ENCODE measurements at regions not wholly inside any gene's neighbourhood (a gene's known extent, or its start where the extent isn't known, plus 50 kb on each side); places are given as distances from the start of the nearest gene placed in this dataset.
"Not testable (repeated sequence)": the region's sequence is repeated elsewhere in the genome, so short reads cannot be mapped to it uniquely, and the experiment has no call there.

DNA sequence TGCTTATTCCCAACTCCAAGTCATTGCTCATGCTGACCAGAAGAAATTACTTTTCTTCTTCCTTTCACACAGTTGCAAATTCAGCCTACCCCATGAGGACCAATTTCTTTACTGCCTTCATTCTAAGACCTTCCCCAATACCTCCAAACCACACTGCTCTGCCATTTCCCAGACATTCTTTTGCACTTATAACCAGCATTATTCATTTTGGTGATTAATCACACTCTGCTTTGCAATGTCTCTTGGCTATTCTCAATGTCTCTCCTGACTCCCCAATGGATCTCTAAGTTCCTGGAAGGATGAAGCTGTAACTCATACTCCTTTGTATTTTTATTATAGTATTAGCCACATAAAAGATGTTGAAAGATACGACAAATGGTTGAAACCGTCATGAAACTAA is 105.7 kb upstream of the RANBP3L start:
- Histone ChIP-seq H3K4me1 (ENCODE audit: control insufficient read depth in 1 of 2, insufficient read depth in 2 of 2, low read length in 2 of 2) (no peaks in the 10 kb centered on the region), H3K27ac (ENCODE audit: low read length) (no peak overlapping the region), H3K4me3 (ENCODE audit: low read depth in 1 of 2, low read length in 2 of 2) (no peak overlapping the region), H3K27me3 (ENCODE audit: low read depth, low read length) (no peaks in the 10 kb centered on the region), H3K9me3 (ENCODE audit: control insufficient read depth in 1 of 2, low read length in 2 of 2) (no peaks in the 10 kb centered on the region), H3K36me3 (ENCODE audit: control insufficient read depth in 1 of 2, insufficient read depth in 2 of 2, low read length in 2 of 2) (no peaks in the 10 kb centered on the region)

DNA sequence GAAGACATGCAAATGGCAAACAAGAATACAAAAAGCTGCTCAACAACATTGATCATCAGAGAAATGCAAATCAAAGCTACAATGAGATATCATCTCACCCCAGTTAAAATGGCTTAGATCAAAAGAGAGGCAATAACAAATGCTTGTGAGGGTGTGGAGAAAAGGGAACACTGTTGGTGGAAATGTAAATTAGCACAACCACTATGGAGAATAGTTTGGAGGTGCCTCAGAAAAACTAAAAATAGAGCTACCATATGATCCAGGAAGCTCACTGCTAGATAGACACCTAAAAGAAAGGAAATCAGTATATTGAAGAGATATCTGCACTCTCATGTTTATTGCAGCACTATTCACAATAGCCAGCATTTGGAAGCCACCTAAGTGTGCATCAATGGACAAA is 108.0 kb upstream of the RANBP3L start:
- not testable (repeated sequence) for H3K36me3 ChIP-seq (ENCODE audit: control insufficient read depth in 1 of 2, insufficient read depth in 2 of 2, low read length in 2 of 2); H3K4me3 ChIP-seq (ENCODE audit: low read depth in 1 of 2, low read length in 2 of 2); H3K27me3 ChIP-seq (ENCODE audit: low read depth, low read length); H3K9me3 ChIP-seq (ENCODE audit: control insufficient read depth in 1 of 2, low read length in 2 of 2); H3K27ac ChIP-seq (ENCODE audit: low read length); H3K4me1 ChIP-seq (ENCODE audit: control insufficient read depth in 1 of 2, insufficient read depth in 2 of 2, low read length in 2 of 2)

DNA sequence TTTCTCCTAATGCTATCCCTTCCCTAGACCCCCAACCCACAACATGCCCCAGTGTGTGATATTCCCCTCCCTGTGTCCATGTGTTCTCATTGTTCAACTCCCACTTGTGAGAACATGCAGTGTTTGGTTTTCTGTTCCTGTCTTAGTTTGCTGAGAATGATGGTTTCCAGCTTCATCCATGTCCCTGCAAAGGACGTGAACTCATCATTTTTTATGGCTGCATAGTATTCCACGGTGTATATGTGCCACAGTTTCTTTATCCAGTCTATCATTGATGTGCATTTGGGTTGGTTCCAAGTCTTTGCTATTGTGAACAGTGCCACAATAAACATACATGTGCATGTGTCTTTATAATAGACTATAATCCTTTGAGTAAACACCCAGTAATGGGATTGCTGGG is 109.0 kb upstream of the RANBP3L start:
- not testable (repeated sequence) for H3K27me3 ChIP-seq (ENCODE audit: low read depth, low read length); H3K4me1 ChIP-seq (ENCODE audit: control insufficient read depth in 1 of 2, insufficient read depth in 2 of 2, low read length in 2 of 2); H3K36me3 ChIP-seq (ENCODE audit: control insufficient read depth in 1 of 2, insufficient read depth in 2 of 2, low read length in 2 of 2); H3K4me3 ChIP-seq (ENCODE audit: low read depth in 1 of 2, low read length in 2 of 2); H3K27ac ChIP-seq (ENCODE audit: low read length); H3K9me3 ChIP-seq (ENCODE audit: control insufficient read depth in 1 of 2, low read length in 2 of 2)

DNA sequence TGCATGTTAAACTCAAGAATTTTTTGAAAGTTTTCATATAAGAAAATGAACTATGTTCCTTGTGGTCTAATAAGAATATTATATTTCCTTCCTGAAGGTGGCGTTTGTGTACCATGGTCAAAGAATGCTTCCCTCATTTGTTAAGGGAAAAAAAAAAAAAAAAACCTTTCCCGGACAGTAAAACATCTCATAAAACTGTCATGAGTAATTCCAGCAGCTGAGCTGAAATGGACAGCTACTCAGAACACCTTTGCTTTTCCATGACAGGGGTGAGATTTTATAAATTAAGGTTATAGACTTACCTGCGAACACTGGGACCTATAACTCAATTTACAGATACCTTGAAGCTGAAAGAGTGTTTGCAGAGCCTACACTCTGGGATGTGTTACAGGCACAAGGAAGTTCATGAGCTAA is 113.2 kb upstream of the RANBP3L start:
- H3K4me1 ChIP-seq (ENCODE audit: control insufficient read depth in 1 of 2, insufficient read depth in 2 of 2, low read length in 2 of 2) = peaks cover 0 to 4% of the 10 kb centered on the region in 2 donors

DNA sequence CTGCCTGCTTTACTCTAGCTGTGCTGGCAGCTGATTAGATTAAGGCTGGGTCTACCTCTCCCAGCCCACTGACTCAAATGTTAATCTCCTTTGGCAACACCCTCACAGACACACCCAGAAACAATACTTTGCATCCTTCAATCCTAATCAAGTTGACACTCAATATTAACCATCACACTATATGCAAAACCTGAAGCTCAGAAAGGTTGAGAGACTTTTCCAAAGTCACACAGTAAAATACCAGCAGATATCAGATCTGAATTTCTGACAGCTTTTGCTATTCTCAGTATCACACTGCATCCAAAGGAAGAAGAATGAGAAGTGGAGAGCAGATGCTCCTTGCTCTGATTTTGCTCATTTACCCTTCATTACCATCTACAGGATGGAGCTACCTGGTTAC is 114.9 kb upstream of the RANBP3L start:
- Histone ChIP-seq H3K4me1 (ENCODE audit: control insufficient read depth in 1 of 2, insufficient read depth in 2 of 2, low read length in 2 of 2) (peaks cover 0 to 4% of the 10 kb centered on the region in 2 donors), H3K27ac (ENCODE audit: low read length) (no peak overlapping the region), H3K4me3 (ENCODE audit: low read depth in 1 of 2, low read length in 2 of 2) (no peak overlapping the region), H3K27me3 (ENCODE audit: low read depth, low read length) (no peaks in the 10 kb centered on the region), H3K36me3 (ENCODE audit: control insufficient read depth in 1 of 2, insufficient read depth in 2 of 2, low read length in 2 of 2) (no peaks in the 10 kb centered on the region), H3K9me3 (ENCODE audit: control insufficient read depth in 1 of 2, low read length in 2 of 2) (no peaks in the 10 kb centered on the region)

More for the DNA sequence above, 113.2 kb upstream of the RANBP3L start:
- Histone ChIP-seq H3K36me3 (ENCODE audit: control insufficient read depth in 1 of 2, insufficient read depth in 2 of 2, low read length in 2 of 2) (no peaks in the 10 kb centered on the region), H3K27me3 (ENCODE audit: low read depth, low read length) (no peaks in the 10 kb centered on the region), H3K4me3 (ENCODE audit: low read depth in 1 of 2, low read length in 2 of 2) (no peak overlapping the region), H3K27ac (ENCODE audit: low read length) (no peak overlapping the region), H3K9me3 (ENCODE audit: control insufficient read depth in 1 of 2, low read length in 2 of 2) (no peaks in the 10 kb centered on the region)

DNA sequence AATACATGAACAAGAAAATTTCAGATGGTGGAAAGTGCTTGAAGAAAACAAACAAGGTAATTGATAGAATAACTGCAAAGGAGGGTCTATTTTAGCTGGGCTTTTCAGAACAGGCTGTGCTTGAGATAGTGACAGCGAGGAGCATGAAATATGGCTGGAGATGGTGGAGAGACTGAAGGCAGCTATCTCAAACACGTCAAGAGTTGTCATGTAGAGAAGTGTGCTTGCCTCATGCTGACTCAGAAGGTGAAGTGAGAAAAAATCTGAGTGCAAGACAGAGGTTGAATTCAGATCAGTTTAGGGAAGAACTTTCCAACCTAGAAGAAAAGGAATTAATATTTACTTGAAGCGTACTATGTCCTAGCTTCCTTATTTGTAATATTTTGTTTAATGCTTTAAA is 115.5 kb upstream of the RANBP3L start:
- no peak overlapping the region for H3K27ac ChIP-seq (ENCODE audit: low read length)

DNA sequence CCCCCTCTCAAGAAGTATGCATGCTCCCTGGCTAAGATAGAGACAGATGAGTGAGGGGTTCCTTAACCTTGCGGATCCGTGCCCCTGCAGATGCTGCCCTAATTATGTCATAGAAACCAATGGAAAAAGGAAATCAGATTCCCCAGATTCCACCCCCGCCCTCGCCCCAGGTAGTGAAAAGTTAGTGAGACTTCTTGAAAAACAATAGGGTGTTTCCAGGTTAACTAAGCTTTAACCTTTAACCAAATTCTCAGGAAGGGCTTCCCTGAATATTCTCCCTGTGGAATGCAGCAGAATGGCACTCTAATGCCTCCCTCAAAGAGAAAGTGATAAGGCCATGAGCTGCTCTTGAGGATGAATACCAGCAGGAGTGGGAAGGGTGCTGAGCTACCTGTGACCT is 116.0 kb upstream of the RANBP3L start:
- H3K27me3 ChIP-seq (ENCODE audit: low read depth, low read length) = no peaks in the 10 kb centered on the region
- H3K36me3 ChIP-seq (ENCODE audit: control insufficient read depth in 1 of 2, insufficient read depth in 2 of 2, low read length in 2 of 2) = no peaks in the 10 kb centered on the region
- peaks cover 0 to 4% of the 10 kb centered on the region in 2 donors for H3K4me1 ChIP-seq (ENCODE audit: control insufficient read depth in 1 of 2, insufficient read depth in 2 of 2, low read length in 2 of 2)
- no peak overlapping the region for H3K27ac ChIP-seq (ENCODE audit: low read length)
- no peaks in the 10 kb centered on the region for H3K9me3 ChIP-seq (ENCODE audit: control insufficient read depth in 1 of 2, low read length in 2 of 2)
- H3K4me3 ChIP-seq (ENCODE audit: low read depth in 1 of 2, low read length in 2 of 2) = no peak overlapping the region

More for the DNA sequence above, 115.5 kb upstream of the RANBP3L start:
- Histone ChIP-seq H3K9me3 (ENCODE audit: control insufficient read depth in 1 of 2, low read length in 2 of 2) (no peaks in the 10 kb centered on the region), H3K27me3 (ENCODE audit: low read depth, low read length) (no peaks in the 10 kb centered on the region), H3K4me1 (ENCODE audit: control insufficient read depth in 1 of 2, insufficient read depth in 2 of 2, low read length in 2 of 2) (peaks cover 0 to 4% of the 10 kb centered on the region in 2 donors), H3K4me3 (ENCODE audit: low read depth in 1 of 2, low read length in 2 of 2) (no peak overlapping the region), H3K36me3 (ENCODE audit: control insufficient read depth in 1 of 2, insufficient read depth in 2 of 2, low read length in 2 of 2) (no peaks in the 10 kb centered on the region)

DNA sequence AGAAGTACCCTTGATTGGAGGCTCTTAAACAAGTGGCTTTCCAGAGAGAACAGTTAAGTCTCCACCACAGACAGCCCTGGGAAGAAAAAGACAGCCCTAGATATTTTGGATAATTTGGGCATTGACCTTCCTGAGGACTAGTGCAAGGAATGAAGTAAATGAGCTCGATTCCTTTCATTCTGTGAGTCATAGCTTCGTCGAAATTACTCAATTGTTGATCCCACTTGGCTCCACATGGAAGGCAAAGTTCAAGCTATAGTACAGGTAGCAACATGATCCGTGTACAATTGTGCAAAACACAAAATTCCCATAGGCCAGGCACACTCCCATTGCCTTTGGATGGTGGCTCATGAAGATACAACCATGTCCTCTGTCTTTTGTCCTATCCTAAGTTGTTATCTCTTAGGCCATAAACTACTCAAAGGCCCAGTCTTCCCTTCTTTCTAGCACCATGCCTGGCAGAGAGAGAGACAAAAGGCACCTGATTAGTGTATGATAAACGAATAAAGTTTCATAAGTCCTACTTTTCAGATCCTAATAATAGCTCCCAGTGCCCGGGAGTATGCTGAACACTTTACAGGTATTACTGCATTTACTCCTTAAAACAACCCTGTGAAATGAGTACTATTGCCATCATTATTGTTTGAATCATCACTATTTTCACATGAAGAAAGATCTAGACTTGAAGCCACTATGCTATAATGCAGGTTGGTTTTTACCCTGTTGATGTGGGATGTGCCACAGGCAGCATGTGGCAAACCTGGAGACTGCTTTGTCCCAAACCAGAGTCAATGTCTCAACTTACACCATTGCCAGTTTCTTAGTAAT is 116.7 kb upstream of the RANBP3L start:
- Histone ChIP-seq H3K27me3 (ENCODE audit: low read depth, low read length) (no peaks in the 10 kb centered on the region), H3K4me3 (ENCODE audit: low read depth in 1 of 2, low read length in 2 of 2) (no peak overlapping the region), H3K9me3 (ENCODE audit: control insufficient read depth in 1 of 2, low read length in 2 of 2) (no peaks in the 10 kb centered on the region), H3K4me1 (ENCODE audit: control insufficient read depth in 1 of 2, insufficient read depth in 2 of 2, low read length in 2 of 2) (peaks cover 0 to 4% of the 10 kb centered on the region in 2 donors), H3K27ac (ENCODE audit: low read length) (no peak overlapping the region), H3K36me3 (ENCODE audit: control insufficient read depth in 1 of 2, insufficient read depth in 2 of 2, low read length in 2 of 2) (no peaks in the 10 kb centered on the region)

DNA sequence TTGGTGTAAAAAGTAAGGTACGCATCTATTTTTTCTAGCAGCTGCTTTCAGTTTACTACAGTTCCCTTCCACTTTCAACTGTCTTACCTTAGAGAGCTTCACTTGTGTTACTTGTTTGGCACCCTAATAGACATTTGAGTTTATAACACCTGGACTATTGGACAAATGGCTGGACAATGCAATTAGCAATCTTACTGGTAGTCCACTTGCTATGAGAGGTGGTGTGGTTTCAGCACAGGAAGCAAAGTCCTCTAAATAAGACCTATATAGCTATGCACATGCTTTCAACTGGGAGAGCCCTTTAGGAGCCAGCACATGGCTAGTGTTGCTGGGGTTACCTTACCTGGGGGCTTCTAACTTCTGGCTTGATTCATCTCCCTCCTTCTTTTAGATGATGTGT is 119.6 kb upstream of the RANBP3L start:
- Histone ChIP-seq H3K27ac (ENCODE audit: low read length) (no peak overlapping the region), H3K4me3 (ENCODE audit: low read depth in 1 of 2, low read length in 2 of 2) (no peak overlapping the region), H3K36me3 (ENCODE audit: control insufficient read depth in 1 of 2, insufficient read depth in 2 of 2, low read length in 2 of 2) (no peaks in the 10 kb centered on the region), H3K9me3 (ENCODE audit: control insufficient read depth in 1 of 2, low read length in 2 of 2) (no peaks in the 10 kb centered on the region), H3K27me3 (ENCODE audit: low read depth, low read length) (no peaks in the 10 kb centered on the region), H3K4me1 (ENCODE audit: control insufficient read depth in 1 of 2, insufficient read depth in 2 of 2, low read length in 2 of 2) (no peaks in the 10 kb centered on the region)

DNA sequence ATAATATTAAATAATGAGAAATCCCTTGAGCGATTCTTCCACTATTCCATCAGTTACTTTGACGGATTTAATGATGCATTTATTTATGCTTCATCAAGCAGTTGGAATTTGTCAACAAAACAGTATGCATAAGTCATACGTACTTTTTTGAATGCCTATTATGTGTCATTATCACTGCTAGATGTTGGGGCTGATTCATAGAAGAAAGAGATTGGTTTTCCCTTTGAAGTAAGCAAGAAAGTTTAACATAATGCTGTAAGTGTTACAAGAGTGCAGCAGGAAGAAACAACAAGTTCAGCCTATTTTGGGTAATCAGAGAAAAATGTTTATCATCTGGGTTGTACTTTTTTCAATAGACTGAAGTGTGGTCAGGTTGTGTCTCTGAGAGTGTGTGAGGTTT is 121.2 kb upstream of the RANBP3L start:
- no peak overlapping the region for H3K27ac ChIP-seq (ENCODE audit: low read length)
- no peaks in the 10 kb centered on the region for H3K4me1 ChIP-seq (ENCODE audit: control insufficient read depth in 1 of 2, insufficient read depth in 2 of 2, low read length in 2 of 2)
- H3K27me3 ChIP-seq (ENCODE audit: low read depth, low read length) = no peaks in the 10 kb centered on the region
- H3K9me3 ChIP-seq (ENCODE audit: control insufficient read depth in 1 of 2, low read length in 2 of 2) = no peaks in the 10 kb centered on the region
- no peak overlapping the region for H3K4me3 ChIP-seq (ENCODE audit: low read depth in 1 of 2, low read length in 2 of 2)
- no peaks in the 10 kb centered on the region for H3K36me3 ChIP-seq (ENCODE audit: control insufficient read depth in 1 of 2, insufficient read depth in 2 of 2, low read length in 2 of 2)

DNA sequence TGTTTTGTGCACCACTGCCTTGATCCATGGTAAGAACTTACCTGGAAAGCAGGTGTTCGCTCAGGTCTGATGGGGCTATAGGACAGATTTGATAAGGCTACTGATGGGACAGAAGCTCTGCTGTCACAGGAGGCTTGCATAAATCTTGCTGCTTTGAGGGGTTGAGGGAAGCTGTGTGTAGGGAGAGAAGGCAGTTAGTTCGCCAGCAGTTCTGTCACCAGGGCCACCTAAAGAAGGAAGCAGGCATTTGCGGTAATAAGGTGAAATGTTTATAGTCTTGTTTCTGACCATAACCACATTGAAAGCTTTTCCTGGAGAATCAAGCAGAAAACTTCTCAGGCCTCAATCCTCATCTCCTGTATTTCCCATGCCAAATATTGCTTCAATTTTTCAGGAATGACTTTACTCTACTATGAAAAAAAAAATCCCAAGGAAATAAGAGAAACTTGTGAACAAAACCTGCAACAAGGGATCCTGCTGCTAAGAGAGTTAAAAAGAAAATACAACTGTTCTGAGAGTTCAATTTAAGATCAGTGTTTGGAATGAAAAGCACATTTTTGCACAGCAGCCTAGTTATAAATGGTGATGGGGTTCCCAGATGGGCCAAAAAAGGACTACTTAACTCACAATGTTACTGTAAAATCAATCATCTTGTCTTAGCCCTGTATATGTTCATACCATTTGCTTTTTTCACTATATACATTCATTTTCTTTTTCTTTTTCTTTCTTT is 122.0 kb upstream of the RANBP3L start:
- no peaks in the 10 kb centered on the region for H3K36me3 ChIP-seq (ENCODE audit: control insufficient read depth in 1 of 2, insufficient read depth in 2 of 2, low read length in 2 of 2)
- H3K27me3 ChIP-seq (ENCODE audit: low read depth, low read length) = no peaks in the 10 kb centered on the region
- H3K27ac ChIP-seq (ENCODE audit: low read length) = no peak overlapping the region
- H3K4me3 ChIP-seq (ENCODE audit: low read depth in 1 of 2, low read length in 2 of 2) = no peak overlapping the region
- no peaks in the 10 kb centered on the region for H3K4me1 ChIP-seq (ENCODE audit: control insufficient read depth in 1 of 2, insufficient read depth in 2 of 2, low read length in 2 of 2)
- no peaks in the 10 kb centered on the region for H3K9me3 ChIP-seq (ENCODE audit: control insufficient read depth in 1 of 2, low read length in 2 of 2)

All from muscle layer of duodenum (tissue), 2 donors.